GM12801 (cell line): ENCODE measurements at regions not wholly inside any gene's neighbourhood (a gene's known extent, or its start where the extent isn't known, plus 50 kb on each side); places are given as distances from the start of the nearest gene placed in this dataset.

Source experiments
- TF ChIP-seq, protein P1 (sequence below): IDR thresholded peaks from one replicate; pipeline ENCODE4 v1.5.1; 2011; ENCODE audit warnings: control low read depth; ENCODE audit not compliant: insufficient read length; ENCODE audit errors: extremely low read depth

DNA sequence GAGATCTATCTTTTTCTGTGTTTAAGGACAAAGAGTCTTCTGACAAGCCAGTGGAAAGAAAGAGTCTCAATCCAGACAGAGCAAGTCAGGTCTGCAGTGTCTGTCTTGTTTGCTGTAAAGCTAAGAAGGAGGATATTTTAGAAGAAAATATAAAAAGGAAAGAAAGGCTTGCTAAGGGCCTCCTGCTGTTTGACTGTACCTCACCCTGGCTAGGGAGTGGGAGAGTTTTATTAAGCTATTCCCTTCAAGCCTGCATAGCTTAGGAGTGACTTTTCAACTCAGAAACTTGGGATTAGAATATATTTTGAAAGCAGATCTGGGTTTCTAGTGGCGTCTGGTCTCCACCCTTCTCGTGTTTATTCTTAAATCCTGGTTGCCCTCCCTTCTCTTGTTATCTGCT lies 460.0 kb downstream of the COG6 start:
- TF ChIP-seq, protein P1, sequence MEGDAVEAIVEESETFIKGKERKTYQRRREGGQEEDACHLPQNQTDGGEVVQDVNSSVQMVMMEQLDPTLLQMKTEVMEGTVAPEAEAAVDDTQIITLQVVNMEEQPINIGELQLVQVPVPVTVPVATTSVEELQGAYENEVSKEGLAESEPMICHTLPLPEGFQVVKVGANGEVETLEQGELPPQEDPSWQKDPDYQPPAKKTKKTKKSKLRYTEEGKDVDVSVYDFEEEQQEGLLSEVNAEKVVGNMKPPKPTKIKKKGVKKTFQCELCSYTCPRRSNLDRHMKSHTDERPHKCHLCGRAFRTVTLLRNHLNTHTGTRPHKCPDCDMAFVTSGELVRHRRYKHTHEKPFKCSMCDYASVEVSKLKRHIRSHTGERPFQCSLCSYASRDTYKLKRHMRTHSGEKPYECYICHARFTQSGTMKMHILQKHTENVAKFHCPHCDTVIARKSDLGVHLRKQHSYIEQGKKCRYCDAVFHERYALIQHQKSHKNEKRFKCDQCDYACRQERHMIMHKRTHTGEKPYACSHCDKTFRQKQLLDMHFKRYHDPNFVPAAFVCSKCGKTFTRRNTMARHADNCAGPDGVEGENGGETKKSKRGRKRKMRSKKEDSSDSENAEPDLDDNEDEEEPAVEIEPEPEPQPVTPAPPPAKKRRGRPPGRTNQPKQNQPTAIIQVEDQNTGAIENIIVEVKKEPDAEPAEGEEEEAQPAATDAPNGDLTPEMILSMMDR: no peak

DNA sequence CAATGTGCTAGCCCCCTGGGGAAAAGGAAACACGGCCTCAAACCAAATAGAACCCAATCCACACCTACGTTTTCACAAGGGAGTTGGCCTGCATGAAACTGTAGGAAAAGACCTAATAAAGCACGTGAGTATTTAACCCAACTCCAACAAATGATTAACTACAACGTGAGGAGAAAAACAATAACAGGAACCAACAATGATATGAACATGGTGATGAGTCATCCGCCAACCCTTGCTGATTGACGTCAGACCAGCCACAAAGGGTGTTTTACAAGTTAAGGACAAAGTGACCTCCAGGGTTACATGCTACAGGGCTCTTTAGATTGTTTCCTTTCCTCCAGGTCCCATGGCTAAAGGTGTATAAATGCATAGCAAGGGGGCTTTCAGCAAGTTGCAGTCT lies 460.5 kb downstream of the COG6 start:
- TF ChIP-seq, protein P1: no peak

DNA sequence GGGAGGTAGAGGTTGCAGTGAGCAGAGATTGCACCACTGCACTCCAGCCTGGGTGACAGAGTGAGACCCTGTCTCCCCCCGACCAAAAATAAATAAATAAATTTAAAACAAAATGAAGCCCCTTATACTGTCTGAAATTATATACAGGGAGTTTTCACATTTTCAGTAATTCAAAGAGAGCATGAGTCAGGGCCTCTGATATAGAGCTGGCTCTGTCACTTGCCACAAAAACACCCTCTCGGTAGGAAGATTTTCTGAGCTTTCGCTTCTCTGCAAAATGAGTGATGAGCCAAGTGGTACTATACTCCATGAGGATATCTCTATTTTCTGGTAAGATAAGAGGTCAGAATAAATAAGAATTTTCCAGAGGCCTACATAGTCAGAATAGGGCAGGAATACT lies 462.9 kb downstream of the COG6 start:
- TF ChIP-seq, protein P1: no peak

DNA sequence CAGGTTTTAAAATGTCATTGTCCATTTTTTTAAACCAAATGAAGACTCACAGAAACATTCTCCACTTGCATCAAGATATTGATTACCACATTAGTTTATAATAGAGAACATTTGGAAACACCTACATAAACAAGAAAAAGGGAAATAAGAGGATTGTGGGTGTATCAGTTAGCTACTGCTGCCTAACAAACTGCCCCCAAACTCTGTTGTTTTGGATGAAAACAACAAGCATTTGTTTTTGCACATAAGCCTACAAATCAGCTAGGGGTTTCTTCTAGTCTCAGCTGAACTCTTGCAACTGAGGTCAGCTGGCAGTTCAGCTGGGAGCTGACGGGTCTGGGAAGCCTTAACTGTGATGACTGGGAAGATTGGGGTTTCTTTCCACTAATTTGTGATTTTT lies 464.4 kb downstream of the COG6 start:
- TF ChIP-seq, protein P1: no peak

DNA sequence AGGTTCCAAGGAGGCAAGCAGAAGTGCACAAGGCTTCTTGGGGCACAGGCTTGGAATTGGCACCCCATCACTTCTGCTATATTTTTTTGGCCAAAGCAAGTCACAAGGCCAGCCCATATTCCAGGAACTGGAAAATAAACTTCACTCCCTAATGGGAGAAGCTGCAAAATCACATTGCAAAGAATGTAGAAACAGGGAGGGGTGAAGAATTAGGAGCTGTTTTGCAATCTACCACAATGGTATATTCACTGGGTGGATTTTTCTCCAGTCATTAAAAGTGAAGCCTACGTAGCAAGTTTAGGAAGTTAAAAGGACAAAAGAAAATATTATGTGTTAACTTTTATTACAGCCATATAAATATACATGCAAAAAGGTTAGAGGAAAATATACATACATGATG lies 464.8 kb downstream of the COG6 start:
- TF ChIP-seq, protein P1: no peak

DNA sequence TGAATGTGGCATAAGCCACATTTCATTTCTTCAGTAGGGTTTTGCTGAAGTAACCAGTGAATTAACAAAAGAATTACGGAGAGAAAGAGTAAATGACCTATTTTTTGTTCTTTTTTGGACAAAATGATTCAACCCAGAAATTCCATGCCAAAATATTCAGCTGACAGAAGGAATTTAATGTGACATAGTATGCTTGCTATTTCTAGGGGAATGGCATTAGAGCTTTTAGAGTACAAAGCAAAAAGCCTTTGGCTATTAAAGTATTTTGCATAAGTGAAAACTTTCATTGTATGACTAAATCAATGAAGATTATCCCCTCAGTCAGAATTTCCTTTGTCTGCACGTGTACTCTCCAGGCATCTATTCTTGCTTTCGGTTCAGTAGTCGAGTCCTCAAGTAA lies 465.3 kb downstream of the COG6 start:
- TF ChIP-seq, protein P1: no peak

DNA sequence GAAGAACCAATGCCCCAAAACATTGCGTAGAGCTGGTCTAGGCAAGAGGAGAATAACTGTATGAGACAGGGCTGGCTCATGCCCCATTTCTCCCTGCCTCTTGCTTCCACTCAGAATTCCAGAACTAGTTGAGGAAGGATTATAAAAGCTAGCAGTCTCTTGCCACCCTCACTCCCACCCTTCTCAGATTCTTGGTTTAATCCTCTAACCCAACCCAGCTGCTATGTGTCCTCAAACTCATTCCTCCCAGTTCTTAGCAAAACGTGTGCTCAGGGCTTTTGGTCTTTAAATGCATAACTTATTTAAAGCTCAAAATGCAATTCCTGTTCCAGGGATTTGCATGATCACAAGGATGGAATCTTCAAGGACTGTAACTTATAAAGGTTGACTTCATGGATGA lies 466.3 kb downstream of the COG6 start:
- TF ChIP-seq, protein P1: no peak
